ENCODE measurements at regions not wholly inside any gene's neighbourhood (a gene's known extent, or its start where the extent isn't known, plus 50 kb on each side); places are given as distances from the start of the nearest gene placed in this dataset.

DNA sequence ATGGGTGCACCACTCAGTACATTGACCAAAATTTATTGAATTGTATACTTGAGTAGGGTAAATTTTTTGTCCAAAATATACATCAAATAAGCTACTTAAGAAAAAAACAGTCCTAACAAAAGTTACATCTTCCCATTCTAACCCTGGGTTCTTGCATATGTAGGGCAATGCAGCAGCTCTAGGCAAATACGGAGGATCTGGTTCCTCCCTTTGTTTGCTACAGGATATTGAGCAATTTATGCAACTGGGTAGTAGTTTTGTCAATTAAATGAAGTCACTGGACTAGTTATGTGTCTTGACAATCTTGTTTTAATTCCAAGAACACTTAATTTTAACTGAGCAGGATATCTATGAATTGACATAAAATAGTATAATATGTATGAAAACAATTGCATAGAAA is 1507.2 kb upstream of the PIK3C3 start:
- H3K36me3 ChIP-seq, result no peaks in the 10 kb centered on the region
- TF ChIP-seq POLR2A (IDR thresholded peaks at IDR 0.05), result no peak
- TF ChIP-seq, protein P1, sequence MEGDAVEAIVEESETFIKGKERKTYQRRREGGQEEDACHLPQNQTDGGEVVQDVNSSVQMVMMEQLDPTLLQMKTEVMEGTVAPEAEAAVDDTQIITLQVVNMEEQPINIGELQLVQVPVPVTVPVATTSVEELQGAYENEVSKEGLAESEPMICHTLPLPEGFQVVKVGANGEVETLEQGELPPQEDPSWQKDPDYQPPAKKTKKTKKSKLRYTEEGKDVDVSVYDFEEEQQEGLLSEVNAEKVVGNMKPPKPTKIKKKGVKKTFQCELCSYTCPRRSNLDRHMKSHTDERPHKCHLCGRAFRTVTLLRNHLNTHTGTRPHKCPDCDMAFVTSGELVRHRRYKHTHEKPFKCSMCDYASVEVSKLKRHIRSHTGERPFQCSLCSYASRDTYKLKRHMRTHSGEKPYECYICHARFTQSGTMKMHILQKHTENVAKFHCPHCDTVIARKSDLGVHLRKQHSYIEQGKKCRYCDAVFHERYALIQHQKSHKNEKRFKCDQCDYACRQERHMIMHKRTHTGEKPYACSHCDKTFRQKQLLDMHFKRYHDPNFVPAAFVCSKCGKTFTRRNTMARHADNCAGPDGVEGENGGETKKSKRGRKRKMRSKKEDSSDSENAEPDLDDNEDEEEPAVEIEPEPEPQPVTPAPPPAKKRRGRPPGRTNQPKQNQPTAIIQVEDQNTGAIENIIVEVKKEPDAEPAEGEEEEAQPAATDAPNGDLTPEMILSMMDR (IDR thresholded peaks at IDR 0.05), result no peak
- no peak for TF ChIP-seq POLR2AphosphoS5 (IDR thresholded peaks at IDR 0.05)

DNA sequence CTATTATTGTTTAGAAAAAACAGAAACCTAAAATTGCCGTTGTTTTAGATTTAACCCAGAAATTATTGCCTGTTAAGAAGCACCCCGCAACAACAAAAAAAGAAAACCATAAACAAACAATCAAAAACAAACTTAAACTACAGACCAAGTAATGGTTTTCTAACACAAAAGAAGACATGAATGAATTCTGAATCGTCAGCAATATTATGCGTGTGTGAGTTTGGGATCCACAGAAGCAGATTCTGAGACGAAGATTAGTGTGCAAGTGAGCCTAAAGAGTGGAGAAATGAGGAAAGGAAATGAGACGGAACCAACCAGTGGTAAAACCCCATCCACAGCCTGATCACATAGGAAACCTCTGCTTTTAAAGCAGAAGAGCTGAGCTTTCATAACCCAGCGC is 1514.9 kb upstream of the PIK3C3 start:
- DNase-seq (ENCODE audit: low spot score in 2 of 2), result no peak
- H3K4me1 ChIP-seq, result no peaks in the 10 kb centered on the region
- H3K4me3 ChIP-seq, result no peak overlapping the region
- H3K9me3 ChIP-seq, result no peaks in the 10 kb centered on the region
- intact Hi-C loops (cut with DNase I; ENCODE audit: low total_unique reads), result no loop called here
- no peak overlapping the region for H3K27ac ChIP-seq
- no peaks in the 10 kb centered on the region for H3K27me3 ChIP-seq
- TF ChIP-seq, protein P1 (IDR thresholded peaks at IDR 0.05), result no peak
- TF ChIP-seq POLR2AphosphoS5 (IDR thresholded peaks at IDR 0.05) (no peak), POLR2A (IDR thresholded peaks at IDR 0.05) (no peak)
- no peaks in the 10 kb centered on the region for H3K36me3 ChIP-seq

More for the DNA sequence above, 1507.2 kb upstream of the PIK3C3 start:
- Histone ChIP-seq H3K9me3 (no peaks in the 10 kb centered on the region), H3K27me3 (no peaks in the 10 kb centered on the region), H3K4me1 (no peaks in the 10 kb centered on the region), H3K27ac (no peak overlapping the region), H3K4me3 (no peak overlapping the region)
- intact Hi-C loops (cut with DNase I; ENCODE audit: low total_unique reads), result no loop called here
- no peak for DNase-seq (ENCODE audit: low spot score in 2 of 2)

DNA sequence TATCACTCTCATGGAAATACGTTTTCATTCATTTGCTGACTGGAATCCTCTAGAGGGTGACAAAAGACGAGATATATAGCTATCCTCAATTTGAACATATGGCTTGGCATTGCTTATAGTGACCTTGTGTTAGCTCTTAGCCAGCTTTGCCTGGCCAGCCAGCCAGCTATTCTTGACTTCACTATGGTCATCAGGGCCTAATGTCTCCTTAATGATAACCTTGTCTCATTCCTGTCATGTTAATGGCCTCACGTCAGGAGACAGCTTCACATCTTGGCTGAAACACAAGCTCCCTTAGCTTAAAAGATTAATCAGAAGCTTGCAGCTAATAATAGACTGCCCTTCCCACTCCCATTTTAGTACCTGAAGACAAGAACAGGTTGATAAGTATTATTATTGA is 1517.5 kb upstream of the PIK3C3 start:
- Histone ChIP-seq H3K36me3 (no peaks in the 10 kb centered on the region), H3K4me1 (no peaks in the 10 kb centered on the region), H3K27ac (no peak overlapping the region), H3K4me3 (no peak overlapping the region), H3K27me3 (no peaks in the 10 kb centered on the region), H3K9me3 (no peaks in the 10 kb centered on the region)
- intact Hi-C loops (cut with DNase I; ENCODE audit: low total_unique reads), result no loop called here
- TF ChIP-seq POLR2AphosphoS5 (IDR thresholded peaks at IDR 0.05) (no peak), POLR2A (IDR thresholded peaks at IDR 0.05) (no peak)
- TF ChIP-seq, protein P1 (IDR thresholded peaks at IDR 0.05), result no peak
- DNase-seq (ENCODE audit: low spot score in 2 of 2), result no peak

DNA sequence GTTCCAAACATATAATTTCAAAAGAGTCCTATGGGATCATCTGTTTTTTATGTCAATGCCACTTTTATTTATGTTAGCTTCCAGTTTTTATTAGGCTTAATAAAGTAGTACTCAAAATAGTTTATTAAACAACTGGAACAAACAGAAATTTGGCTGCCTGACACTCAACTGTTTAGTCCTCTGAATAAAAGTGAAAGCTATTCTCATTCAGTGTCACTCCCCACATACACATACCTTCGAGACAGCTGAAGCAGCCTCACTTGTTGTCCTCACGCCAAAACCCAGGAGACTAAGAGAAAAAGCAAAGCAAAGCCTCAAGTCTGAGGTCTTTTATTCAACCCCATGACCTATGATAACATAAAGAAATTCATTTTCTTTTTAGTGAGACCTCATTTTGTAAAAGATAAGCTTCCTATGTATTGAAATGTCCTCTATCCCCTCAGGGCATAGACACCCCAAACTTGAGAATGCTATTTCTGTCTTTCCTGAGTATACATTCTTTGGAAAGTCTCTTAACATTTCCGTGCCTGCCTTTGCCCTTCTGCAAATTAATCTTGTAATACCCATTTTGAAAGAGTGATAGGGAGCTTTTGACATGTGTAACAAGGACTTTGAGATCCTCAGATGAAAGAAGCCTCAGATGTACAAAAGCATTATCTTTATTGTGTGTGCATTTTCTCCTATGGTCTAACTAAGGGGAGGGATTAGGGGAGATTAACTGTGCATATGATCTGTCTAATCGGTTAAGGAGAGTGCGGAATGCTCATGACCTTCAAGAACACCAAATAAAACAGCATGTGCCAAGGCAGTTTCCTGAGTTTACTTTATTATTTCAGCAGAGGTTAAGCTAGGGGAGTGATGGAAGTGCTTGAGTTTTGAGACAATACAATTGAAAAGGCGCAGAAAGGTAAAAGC is 1523.7 kb upstream of the PIK3C3 start:
- Histone ChIP-seq H3K4me3 (no peak overlapping the region), H3K27me3 (no peaks in the 10 kb centered on the region), H3K9me3 (no peaks in the 10 kb centered on the region), H3K36me3 (no peaks in the 10 kb centered on the region), H3K27ac (no peak overlapping the region), H3K4me1 (no peaks in the 10 kb centered on the region)
- intact Hi-C loops (cut with DNase I; ENCODE audit: low total_unique reads), result no loop called here
- TF ChIP-seq POLR2AphosphoS5 (IDR thresholded peaks at IDR 0.05) (no peak), POLR2A (IDR thresholded peaks at IDR 0.05) (no peak)
- TF ChIP-seq, protein P1 (IDR thresholded peaks at IDR 0.05), result no peak
- DNase-seq (ENCODE audit: low spot score in 2 of 2), result no peak

DNA sequence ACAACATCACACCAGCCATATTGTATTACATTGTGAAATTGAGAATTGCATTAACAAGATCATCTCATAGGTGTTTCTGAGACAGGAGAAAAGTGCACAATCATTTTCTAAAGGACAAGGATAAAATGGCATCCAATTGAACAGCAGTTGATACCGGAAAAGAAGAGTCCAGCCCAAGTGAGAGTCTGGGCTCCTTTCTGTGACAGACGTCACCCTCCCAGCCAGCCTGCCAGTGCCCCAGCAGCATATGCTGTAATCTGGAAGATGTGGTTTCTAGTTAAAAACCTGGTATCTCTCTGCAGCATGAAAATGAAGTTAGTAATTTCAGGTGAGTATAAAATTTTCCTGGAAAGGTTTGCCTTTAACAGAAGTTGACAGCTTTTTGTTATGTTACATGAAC is 1531.7 kb upstream of the PIK3C3 start:
- Histone ChIP-seq H3K9me3 (no peaks in the 10 kb centered on the region), H3K4me1 (no peaks in the 10 kb centered on the region), H3K4me3 (no peak overlapping the region), H3K27ac (no peak overlapping the region), H3K36me3 (no peaks in the 10 kb centered on the region), H3K27me3 (no peaks in the 10 kb centered on the region)
- TF ChIP-seq, protein P1 (IDR thresholded peaks at IDR 0.05), result no peak
- no peak for TF ChIP-seq POLR2A (IDR thresholded peaks at IDR 0.05)
- no peak for TF ChIP-seq POLR2AphosphoS5 (IDR thresholded peaks at IDR 0.05)
- DNase-seq (ENCODE audit: low spot score in 2 of 2), result no peak
- intact Hi-C loops (cut with DNase I; ENCODE audit: low total_unique reads), result no loop called here
